ENCODE measurements at regions not wholly inside any gene's neighbourhood (a gene's known extent, or its start where the extent isn't known, plus 50 kb on each side); places are given as distances from the start of the nearest gene placed in this dataset.

- TF ChIP-seq POLR2AphosphoS5 (IDR thresholded peaks at IDR 0.05) (no peak), CTCF (IDR thresholded peaks at IDR 0.05) (no peak)
Measured at GRCh38 chr4:38454284-38454683, 209.7 kb upstream of the KLF3 start.
